Calu3 (cell line): ENCODE measurements at regions not wholly inside any gene's neighbourhood (a gene's known extent, or its start where the extent isn't known, plus 50 kb on each side); places are given as distances from the start of the nearest gene placed in this dataset.

ENCODE experiments used
- BruUV-seq: library from RNA; stranded (reverse); fragments of 400-500 nt; replicated peaks from 2 replicates; lab custom pipeline; 2021; lab: Mats Ljungman, UMichigan
- CTCF ChIA-PET: fragments of 300-600 bp; sonication (Branson Sonifier 250); formaldehyde crosslinking; loops from one replicate; lab custom pipeline; 2022; ENCODE audit warnings: antibody characterized with exemption; lab: Charles Lee
- DNase-seq: peaks from one replicate; pipeline ENCODE4 v3.0.0; 2022
- H3K27ac Mint-ChIP-seq: one replicate; pipeline ENCODE4 v1.8.0; 2022; ENCODE audit warnings: mixed read lengths; ENCODE audit not compliant: unreplicated experiment
- H3K27me3 Mint-ChIP-seq: one replicate; pipeline ENCODE4 v1.8.0; 2022; ENCODE audit warnings: mixed read lengths; ENCODE audit not compliant: unreplicated experiment
- H3K36me3 Mint-ChIP-seq: one replicate; pipeline ENCODE4 v1.8.0; 2022; ENCODE audit warnings: mild to moderate bottlenecking, moderate library complexity, mixed read lengths; ENCODE audit not compliant: insufficient read depth, unreplicated experiment
- H3K4me1 Mint-ChIP-seq: one replicate; pipeline ENCODE4 v1.8.0; 2022; ENCODE audit warnings: mild to moderate bottlenecking, low read depth, mixed read lengths; ENCODE audit not compliant: unreplicated experiment
- H3K4me3 Mint-ChIP-seq: one replicate; pipeline ENCODE4 v1.8.0; 2022; ENCODE audit warnings: mild to moderate bottlenecking, low read depth, moderate library complexity, mixed read lengths; ENCODE audit not compliant: unreplicated experiment
- H3K9me3 Mint-ChIP-seq: one replicate; pipeline ENCODE4 v1.8.0; 2022; ENCODE audit warnings: low read depth, mixed read lengths; ENCODE audit not compliant: unreplicated experiment
- CTCF ChIP-seq: fragments of 200-600 bp; IDR thresholded peaks from one replicate; pipeline ENCODE4 v1.8.0; 2022; ENCODE audit warnings: antibody characterized with exemption; ENCODE audit not compliant: unreplicated experiment
- intact Hi-C: fragments of 100-400 bp; cut with micrococcal nuclease; formaldehyde crosslinking; loops from one replicate; pipeline ENCODE4 v1.10.0; 2022; ENCODE audit not compliant: unreplicated experiment

DNA sequence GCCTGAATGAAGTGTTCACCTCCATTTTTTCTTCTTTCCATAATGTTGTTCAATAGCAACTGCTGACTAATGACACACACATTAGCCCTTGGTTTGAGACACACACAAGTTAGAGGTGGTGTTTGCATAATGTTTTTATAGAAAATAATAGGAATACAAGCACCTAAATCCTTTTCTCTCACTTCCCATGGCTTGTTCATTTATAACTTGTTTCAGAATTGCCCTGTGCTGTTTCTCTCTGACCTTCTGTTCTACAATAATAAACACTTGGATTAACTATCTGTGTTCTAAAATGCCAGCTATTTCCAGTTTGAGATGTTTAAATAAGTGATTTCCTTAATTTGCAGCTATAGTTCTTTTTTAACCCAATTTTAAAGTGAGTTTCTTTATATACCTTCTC, 525.1 kb upstream of the ROBO2 start:
- TF ChIP-seq CTCF: no peak
- no peak overlapping the region for H3K4me3 Mint-ChIP-seq
- intact Hi-C loops: no loop called here
- CTCF ChIA-PET: no interaction called here
- BruUV-seq: no TSS peak
- no peaks in the 10 kb centered on the region for H3K36me3 Mint-ChIP-seq
- H3K9me3 Mint-ChIP-seq: peaks cover 5% of the 10 kb centered on the region
- H3K27ac Mint-ChIP-seq: no peak overlapping the region
- H3K27me3 Mint-ChIP-seq: no peaks in the 10 kb centered on the region
- no peaks in the 10 kb centered on the region for H3K4me1 Mint-ChIP-seq
- DNase-seq: no peak

DNA sequence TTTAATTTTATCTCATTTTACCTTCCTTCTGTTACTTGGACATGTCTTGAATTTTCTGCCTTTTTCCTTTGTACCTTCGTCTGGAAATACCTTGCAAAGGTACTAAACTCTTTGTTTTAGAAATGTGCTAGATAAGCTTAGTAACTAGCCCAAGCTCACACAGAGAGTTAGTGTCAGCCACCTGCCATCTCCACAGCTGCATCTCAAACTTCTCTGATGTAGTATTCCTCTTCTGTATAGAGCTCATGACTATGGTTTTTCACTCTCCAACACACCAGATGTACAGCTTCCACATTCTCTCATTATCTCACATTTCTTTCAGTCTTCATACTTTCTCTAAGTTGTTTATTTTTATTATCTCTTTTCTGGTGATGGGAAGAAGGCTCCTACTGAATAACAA, 516.6 kb upstream of the ROBO2 start:
- no peak overlapping the region for H3K4me3 Mint-ChIP-seq
- no TSS peak for BruUV-seq
- CTCF ChIA-PET: no interaction called here

GRCh38 chr3:76525726-76526125, 514.2 kb upstream of the ROBO2 start:
- no TSS peak for BruUV-seq
- no peak for DNase-seq
- no peak for TF ChIP-seq CTCF
- CTCF ChIA-PET: no interaction called here
- H3K4me3 Mint-ChIP-seq: no peak overlapping the region
- intact Hi-C loops: no loop called here
- peaks cover 17% of the 10 kb centered on the region for H3K9me3 Mint-ChIP-seq
- no peak overlapping the region for H3K27ac Mint-ChIP-seq
- no peaks in the 10 kb centered on the region for H3K27me3 Mint-ChIP-seq
- H3K36me3 Mint-ChIP-seq: no peaks in the 10 kb centered on the region
- H3K4me1 Mint-ChIP-seq: no peaks in the 10 kb centered on the region

More for the DNA sequence above, 516.6 kb upstream of the ROBO2 start:
- Mint-ChIP-seq H3K4me1 (no peaks in the 10 kb centered on the region), H3K9me3 (peaks cover 9% of the 10 kb centered on the region), H3K27ac (no peak overlapping the region), H3K27me3 (no peaks in the 10 kb centered on the region), H3K36me3 (no peaks in the 10 kb centered on the region)
- no peak for TF ChIP-seq CTCF
- intact Hi-C loops: no loop called here
- no peak for DNase-seq

DNA sequence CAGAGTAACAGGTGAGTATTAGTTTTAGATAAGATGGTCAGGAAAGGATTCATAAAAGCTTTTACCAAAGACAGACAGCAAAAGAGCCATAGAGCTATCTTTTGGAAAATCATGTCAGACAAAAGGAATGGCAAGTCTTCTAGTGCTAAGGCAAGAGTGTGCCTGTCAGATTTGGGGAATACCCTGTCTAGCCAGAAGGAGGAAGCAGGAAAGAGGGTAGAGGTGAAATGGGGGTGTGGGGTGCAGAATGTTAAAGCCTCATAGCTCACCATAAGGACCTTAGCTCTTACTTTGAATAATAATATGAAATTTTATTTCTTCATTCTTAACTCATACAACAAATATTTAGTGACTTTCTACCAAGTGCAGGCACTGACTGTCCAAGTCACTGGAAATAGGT, 512.1 kb upstream of the ROBO2 start:
- Mint-ChIP-seq H3K9me3 (peaks cover 20% of the 10 kb centered on the region), H3K27me3 (no peaks in the 10 kb centered on the region), H3K27ac (no peak overlapping the region), H3K36me3 (no peaks in the 10 kb centered on the region), H3K4me1 (no peaks in the 10 kb centered on the region), H3K4me3 (no peak overlapping the region)
- BruUV-seq: no TSS peak
- intact Hi-C loops: no loop called here
- TF ChIP-seq CTCF: no peak
- CTCF ChIA-PET: no interaction called here
- no peak for DNase-seq
